HG02970 (cell line): ENCODE measurements at regions not wholly inside any gene's neighbourhood (a gene's known extent, or its start where the extent isn't known, plus 50 kb on each side); places are given as distances from the start of the nearest gene placed in this dataset.
"Not testable (repeated sequence)": the region's sequence is repeated elsewhere in the genome, so short reads cannot be mapped to it uniquely, and the experiment has no call there.

Experiments
- ATAC-seq: cut with Tn5 transposase; IDR thresholded peaks from one replicate; pipeline ENCODE4 v1.9.1; 2021; ENCODE audit warnings: mild to moderate bottlenecking, moderate library complexity, moderate number of reproducible peaks; ENCODE audit not compliant: unreplicated experiment, low FRiP score

DNA sequence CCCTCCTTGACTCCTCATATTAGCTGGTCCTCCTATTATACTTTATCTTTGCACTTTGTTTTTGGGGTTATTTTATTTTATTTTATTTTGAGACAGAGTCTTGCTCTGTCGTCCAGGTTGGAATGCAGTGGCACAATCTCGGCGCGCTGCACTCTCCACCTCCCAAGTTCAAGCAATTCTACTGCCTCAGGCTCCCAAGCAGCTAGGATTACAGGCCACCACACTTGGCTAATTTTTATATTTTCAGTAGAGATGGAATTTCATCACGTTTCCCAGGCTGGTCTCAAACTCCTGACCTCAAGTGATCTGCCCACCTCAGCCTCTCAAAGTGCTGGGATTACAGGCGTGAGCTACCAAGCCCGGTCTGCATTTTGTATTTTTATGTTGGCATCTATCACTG is 126.7 kb downstream of the FOXB1 start:
- ATAC-seq = no peak

DNA sequence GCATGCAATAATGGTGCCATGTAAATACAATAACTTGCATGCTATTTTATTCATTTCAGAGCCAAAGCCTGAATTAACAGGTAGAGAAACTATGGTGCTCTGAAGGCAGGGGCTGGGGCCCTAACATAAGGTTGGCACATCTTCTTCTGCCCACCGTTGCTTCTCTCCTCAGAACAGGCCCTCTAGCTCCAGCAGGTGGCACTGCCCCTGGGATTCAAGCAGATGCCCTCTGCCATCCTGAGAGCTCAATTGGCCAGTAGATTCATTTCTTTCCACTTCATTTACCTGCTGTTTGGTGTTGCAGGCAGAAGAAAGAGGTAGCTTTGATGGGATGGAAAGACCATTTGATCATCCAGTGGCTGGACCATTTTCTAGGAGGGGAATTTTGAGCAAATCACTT is 130.5 kb downstream of the FOXB1 start:
- no peak for ATAC-seq

DNA sequence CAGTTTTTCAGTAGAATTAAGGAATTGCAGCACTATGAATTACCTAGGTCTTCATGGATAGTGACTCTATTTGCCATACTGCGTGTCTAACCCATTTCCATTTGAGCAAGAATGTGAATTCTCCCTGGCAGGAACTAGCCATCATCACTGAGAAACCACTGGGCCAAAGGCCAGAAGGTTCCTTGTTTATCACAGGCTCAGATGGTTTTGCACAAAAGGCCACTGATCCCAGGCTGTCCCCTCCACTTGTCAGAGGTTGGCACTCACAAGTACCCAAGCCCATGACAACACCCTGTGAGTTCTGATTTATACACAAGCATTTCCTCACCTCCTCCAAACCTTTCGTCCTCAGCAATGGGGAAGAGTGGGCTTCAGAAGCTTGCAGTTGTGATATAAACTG is 131.8 kb downstream of the FOXB1 start:
- ATAC-seq = no peak

DNA sequence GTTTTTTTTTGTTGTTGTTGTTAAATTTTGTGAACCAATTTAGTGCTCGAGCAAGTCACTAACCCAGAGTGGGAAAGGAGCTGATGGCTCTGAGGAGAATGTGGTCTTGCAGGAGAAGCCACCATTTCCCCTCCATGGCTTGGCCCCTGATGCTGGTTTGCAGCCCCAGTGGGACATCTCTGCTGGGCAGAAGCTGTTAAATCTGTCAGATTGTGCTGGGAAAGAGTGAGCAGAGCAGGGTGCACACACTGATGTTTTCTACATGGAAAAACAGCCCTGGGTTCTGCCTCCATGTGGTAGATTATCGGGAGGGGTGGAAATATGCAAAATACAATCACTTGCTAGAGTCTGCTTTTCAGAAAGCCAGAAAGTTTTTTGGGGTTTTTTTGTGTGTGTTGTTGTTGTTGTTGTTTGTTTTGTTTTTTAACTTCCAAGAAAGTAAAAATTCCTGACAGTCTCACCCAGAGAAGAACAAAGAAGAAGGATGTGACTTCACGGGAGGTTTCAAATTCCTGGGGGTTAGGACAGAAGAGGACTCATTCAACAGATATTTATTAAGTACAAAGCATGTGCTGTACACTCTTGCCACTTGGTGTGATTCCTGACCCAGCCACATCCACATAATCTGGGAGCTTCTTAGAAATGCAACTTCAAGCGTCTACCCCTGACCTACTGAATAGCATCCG is 133.7 kb downstream of the FOXB1 start:
- no peak for ATAC-seq

DNA sequence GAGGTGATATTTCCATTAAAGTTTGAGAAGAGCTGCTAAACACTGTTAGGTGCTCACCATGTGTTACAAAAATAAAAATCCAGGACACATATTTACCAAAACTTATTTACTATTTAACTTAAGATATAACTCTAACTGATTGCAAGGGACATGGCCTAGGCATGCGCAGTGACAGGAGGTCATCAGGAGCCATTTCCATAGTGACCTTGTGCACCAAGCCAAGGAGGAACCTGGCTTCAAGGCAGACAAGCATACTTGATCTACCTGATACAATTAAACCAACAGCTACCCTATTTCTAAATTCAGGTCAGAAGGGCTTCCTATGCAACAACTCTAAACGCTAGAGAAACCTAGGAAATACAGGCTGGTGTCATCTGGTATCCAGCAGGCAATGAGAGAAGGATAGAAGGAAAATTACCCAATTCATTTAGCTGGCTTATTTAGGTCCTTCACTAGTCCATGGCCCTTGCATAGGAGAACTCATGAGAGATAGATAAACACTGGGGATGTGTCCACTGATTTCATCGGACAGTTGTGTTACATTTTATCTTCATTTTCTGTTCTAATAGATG is 134.4 kb downstream of the FOXB1 start:
- no peak for ATAC-seq

DNA sequence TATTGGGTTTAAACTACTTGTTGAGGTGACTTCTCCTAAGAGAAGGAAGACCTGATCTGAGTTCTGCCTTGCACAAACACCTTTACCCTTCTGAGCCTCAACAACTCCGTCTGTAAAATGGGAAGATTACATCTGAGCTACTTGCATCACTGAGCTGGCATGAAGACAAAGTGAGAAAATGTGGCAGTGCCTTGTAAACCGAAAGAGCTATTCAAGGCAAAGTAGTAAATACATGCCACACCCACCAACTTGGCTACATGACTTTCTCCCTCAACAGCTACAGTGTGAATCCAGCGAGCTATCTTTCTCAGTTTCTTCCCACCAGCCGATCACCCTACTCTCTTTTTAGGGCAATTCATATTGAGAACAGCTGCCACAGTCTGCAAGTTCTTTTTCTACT is 148.3 kb downstream of the FOXB1 start:
- no peak for ATAC-seq

DNA sequence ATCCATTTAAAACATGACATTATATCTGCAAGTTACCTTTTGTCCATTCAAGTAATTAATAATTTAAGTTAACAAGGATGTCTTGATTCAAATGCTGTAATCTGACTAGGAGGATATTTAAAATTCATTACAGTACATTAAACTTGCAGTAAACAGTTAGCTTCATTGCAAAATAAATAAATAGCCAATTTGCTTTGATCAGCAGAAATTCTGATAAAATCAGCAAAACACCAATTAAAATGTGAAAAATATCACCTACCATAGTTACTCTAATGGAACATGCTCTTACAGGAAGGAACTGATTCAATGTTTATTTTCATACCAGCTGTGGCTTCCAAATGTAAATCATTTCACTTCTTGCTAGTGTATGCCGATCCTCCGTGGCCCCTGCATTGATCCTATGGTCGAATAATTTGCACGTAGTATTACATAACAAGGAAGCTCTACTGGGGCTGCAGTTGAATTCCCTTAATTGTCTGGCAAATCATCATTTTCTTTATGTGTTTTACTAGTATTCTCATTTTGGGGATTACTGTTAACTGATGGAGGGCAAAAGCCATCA is 150.7 kb downstream of the FOXB1 start:
- no peak for ATAC-seq

DNA sequence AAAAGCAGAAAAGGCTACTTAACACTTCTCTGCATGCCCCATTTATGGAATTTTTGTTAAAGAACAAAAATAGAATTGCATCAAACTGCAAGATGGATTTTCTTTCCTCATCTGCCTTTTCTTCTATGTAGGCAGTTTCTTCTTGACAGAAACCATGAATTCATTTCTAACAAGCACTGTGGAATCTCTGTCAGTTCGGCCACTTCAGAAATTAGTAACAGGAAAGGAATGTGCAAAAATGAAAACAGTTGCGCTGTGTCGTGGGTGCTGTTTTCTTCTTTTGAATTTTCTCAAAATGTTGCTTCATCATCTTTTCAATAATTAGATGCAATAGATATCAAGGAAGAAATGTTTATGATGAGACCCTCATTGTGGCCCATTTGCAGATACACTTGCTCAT is 151.6 kb downstream of the FOXB1 start:
- no peak for ATAC-seq

DNA sequence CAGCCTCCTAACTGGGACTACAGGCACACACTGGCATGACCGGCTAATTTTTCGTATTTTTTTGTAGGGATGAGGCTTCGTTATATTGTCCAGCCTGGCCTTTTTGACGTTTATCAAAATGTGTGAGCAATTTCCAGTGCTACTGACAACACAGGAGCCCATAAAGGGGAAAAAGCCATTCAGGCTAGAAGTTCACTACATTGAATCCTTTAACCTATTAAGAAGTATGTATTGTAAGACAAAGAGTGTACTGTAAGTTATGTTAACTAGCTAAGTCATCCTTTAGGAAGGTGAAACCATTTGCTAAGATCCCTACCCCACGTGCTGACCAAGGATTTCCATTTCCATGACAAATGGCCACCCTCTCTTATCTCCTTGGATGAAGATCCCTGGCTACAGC is 156.8 kb downstream of the FOXB1 start:
- no peak for ATAC-seq

DNA sequence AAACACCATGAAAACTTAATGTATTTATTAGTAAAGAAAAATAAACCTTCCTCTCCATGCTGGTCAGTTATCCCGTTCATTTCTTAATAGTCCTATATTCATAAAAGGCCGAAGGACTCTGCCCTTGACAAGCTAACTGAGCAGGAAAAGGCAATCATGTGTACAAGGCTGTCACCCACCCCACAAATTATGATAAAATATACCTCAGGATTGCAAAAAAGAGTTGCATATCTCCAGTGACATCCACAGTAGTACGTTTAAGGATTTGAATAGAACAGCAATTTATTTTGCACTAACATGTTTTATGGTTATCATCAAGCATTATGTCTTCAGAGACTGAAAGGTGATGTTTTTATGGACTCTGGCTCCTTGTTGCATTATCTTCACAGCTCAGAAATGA is 157.6 kb downstream of the FOXB1 start:
- no peak for ATAC-seq

DNA sequence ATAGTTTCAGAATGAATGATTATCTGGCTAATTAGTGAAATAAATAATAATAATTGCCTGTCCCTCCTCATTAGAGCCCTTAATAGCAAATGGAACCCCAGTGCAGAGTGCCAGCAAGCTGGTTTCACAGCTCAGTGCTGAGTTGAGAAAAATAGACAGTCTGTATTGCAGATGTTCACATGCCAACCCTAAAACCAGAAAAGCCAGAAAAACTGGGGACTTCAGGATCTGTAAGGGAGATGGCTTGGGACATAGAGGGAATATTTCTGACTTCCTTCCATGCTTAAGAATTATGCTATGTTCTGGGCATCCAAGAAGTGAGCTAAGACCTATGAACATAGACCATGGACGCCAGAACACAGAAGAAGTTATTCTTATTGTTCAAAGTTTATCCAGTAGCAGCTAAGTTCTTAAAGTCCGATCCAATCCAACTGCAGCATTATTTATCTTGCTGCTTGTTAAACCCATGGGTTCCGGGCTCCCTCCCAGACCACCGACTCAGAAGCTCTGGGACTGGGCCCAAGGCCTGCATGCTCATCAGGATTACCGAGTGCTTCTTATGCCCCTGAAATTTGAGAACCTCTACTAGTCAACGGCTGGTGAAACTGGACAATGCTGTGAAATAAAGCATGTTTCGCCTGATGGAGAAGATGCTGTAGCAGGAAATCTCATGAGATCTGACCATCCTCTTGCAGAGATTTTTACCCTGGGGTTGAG is 158.3 kb downstream of the FOXB1 start:
- no peak for ATAC-seq

DNA sequence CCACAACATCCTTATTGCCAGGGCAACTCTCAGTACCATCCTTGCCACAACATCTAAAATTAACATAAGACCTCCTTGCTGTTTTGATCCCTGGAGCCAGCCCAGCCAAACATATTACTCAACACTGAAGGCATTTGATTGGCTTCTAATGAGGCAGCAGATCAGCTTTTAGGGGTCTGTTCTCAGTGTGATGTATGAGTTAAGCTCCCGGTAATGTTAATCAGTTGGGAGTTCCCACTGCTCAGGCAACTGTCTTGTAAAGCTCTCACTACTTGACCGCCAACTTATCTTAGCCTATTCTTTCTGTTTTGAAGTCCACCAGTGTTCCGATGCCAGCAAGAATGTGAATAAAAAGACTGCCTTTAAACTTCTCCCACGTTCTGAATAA is 158.9 kb downstream of the FOXB1 start:
- ATAC-seq = no peak

DNA sequence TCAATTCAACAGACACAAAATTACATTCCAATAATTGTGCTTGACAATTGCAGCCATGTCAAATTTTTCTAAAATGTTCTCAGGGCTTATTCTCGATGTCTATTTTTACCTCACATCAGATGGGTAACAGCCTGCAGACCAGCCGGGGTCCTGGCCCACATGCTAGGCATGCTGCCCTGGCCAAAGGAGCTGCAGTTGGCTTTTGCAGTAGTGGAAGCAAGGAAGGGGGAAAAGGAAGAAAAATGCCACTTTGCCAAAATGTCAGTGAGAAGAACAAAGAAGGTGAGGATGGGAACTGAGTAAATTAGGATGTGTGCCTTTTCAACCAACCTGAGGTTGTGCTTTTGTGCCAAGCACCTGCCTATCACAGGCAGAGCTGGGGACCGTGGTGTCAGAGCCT is 161.0 kb downstream of the FOXB1 start:
- ATAC-seq = no peak

DNA sequence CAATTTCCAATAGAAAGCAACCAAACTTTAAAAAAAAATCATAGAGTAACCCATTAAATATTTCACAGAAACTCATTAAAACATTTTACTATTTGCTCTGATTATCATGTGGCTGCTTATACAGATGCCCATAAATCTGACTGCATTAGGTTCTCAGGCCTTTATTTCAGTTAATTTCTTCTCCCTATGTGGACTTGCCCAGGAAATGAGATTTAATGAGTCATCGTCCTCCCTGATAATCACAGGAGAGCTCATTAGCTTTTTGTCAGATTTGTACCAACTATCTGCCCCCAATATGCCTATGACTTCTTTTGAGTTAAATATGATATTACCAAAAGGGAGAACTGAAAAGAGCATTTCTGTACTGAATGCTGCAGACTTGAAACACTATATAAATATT is 168.0 kb downstream of the FOXB1 start:
- no peak for ATAC-seq

DNA sequence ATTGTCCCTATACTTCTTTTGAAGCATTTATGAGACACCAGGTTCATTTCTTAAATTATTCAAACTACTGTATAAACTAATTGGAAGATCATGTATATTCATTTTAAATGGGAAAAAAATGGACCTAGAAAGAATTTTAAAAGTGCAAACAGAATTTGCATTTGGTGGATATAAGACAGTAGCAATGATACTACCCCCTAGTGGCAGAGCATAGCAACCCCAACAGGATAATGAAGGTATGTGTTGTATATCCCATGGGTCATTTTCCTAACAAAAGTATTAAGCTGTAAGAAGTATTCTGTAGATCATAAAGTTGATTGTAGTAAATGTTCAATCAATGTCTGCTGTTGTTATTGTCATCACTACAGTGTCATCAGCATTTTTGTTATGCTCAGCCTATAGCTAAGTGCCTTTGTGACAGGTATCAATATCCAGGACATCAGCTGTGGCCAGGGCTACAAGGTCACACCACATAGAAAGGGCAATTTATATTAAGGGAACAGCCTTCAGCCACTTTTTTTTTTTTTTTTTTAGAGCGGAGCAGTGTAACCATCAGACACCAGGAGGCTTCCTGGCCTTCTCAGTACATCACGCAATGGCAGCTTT is 175.8 kb downstream of the FOXB1 start:
- ATAC-seq = no peak

DNA sequence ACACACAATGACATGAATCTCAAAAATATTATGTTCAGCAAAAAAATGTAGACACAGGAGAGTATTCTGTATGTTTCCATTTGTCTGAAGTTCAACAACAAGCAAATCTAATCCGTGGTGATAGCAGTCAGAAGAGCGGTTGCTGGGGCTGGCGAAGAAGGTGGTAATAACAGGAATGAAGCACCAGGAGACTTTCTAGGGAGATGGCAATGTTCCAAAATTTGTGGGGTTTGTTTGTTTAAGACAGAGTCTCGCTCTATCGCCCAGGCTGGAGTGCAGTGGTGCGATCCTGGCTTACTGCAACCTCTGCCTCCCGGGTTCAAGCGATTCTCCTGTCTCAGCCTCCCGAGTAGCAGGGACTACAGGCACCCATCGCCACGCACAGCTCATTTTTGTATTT is 177.8 kb downstream of the FOXB1 start:
- not testable (repeated sequence) for ATAC-seq

DNA sequence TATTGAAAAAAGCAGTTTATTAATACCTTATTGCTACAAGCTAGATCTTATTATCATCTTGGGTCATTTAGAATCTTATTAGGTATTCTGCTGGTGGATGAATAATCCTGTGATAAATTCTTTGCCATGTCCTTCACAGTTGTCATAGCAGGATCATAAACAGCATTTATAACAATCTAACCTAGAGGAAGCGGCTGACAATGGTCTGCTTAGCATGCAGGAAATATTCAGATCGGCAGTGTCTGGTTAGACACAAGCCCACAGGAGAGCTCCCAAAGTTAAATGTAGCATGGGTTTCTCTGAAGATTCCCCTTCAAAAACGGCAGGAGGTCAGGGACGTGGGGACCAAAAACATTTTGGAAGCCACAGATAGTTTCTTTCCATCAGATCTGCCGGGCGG is 179.3 kb downstream of the FOXB1 start:
- no peak for ATAC-seq

DNA sequence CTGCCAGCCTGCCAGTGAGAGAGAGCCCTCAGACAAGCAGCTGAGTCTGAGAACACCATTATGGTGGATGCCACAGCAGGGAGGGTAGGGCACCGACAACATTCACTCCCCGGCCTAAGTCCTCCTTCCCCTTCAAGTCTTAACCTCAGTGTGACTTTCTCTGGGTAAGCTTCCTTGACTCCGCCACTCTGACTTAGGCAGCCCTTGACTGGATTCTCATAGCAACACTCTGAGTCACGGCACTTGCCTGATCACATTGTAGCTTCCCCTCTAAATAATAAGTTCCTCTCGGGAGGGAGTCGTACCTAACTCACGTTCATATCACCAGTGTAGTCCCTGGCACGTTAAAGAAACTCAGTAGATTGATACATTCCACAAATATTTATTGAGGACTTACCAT is 180.5 kb downstream of the FOXB1 start:
- no peak for ATAC-seq

DNA sequence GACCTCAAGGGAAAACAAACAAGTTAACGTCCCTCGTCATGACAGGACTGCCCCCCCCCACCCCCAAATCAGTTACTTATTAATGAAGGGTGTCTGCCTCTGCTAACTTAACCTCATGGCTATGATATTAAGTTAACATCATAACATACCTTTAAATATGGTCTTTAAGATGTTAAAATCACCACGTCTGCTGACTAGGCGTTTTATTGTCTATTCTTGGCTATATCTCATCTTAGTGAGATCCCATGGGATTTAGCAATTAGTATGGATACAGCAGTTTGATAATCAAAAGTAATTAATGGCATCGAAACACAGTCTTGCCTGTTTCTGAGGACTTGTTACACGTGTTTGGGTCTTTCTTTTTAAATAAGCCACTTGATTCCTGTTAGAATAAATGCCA is 186.9 kb downstream of the FOXB1 start:
- ATAC-seq = no peak

DNA sequence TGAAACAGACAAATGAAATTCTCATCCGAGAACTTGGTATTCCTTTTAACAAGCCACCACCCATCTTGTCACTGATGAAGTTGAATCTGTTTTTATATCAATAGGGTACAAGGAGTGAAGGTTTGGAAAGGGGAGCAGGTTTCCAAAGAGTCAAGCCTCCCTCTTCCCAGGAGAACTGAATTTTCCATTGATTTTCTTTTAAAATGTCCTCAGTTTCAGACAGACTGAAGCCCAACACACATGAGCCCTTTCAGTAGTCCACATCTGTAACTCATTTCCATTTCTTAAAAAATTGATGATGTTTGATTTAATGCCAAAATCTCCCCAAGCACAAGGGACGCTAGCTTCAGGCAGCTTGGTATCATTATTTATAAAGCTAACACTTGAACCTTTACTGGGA is 187.7 kb downstream of the FOXB1 start:
- ATAC-seq = no peak

DNA sequence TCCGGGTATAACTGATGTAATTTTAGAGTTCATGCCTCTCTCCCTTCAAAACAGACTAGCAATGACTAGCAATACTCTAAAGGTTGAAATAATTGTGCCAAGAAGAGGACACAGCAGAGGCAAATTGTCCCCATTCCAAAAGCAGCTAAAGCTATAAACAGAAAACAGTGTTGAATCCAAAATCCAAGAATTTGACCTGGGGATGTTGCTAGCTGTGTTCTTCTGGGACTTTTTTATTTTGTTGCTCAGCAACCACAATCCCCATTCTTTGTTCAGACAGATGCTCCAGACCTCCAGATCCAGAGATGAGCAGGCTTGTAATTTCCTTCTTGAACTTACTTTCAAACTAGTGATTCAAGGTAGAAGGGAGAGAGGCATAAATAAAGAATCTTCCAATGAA is 191.5 kb downstream of the FOXB1 start:
- no peak for ATAC-seq
